WI38 (cell line): ENCODE measurements at regions not wholly inside any gene's neighbourhood (a gene's known extent, or its start where the extent isn't known, plus 50 kb on each side); places are given as distances from the start of the nearest gene placed in this dataset.

Experiments used
- H3K4me3 ChIP-seq: 2 replicates; pipeline ENCODE4 v1.5.1; 2011; ENCODE audit warnings: low read depth, mild to moderate bottlenecking, control low read depth, low read length
- CTCF ChIP-seq: IDR thresholded peaks from 2 replicates; pipeline ENCODE4 v1.5.1; 2012; ENCODE audit warnings: low read depth, mild to moderate bottlenecking, control low read depth, low read length

- TF ChIP-seq CTCF: no peak
- H3K4me3 ChIP-seq: no peak overlapping the region
Measured at GRCh38 chr11:70926543-70927201, 325.7 kb downstream of the SHANK2 start.

DNA sequence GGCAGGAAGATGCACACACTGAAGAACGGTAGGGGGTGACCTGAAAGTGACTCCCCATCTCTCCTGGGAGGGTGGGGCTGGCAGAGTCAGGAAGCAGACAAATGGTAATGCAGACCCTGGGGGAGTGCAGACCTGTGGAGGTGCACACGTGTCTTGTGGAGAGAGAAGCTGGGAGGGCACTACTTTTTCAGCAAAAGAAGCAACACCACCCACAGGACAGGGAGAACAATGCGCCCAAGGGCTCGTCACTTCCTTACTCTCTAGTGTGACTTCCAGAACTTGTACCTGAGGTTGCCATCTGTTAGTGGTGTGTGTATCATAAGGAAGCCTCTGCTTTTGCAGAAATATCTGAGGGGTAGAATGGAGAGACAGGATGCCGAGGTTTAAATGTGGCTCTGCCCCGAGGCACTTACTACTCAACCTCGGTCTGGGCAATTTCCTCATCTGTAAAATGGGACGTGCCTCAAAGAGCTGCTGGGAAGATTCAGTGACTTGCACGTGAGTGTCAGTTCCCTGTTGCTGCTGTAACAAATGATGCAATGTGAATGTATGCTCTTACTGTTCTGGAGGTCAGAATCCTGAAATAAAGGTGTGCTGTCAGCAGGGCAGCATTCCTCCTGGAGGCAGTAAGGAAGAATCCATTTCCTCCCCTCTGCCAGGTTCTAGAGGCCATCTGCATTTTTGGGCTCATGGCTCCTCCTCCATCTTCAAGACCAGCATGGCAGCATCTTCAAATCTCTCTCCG is 323.4 kb downstream of the SHANK2 start:
- no peak for TF ChIP-seq CTCF
- H3K4me3 ChIP-seq: no peak overlapping the region

GRCh38 chr11:70930215-70930614 is 322.2 kb downstream of the SHANK2 start:
- H3K4me3 ChIP-seq: no peak overlapping the region
- no peak for TF ChIP-seq CTCF

DNA sequence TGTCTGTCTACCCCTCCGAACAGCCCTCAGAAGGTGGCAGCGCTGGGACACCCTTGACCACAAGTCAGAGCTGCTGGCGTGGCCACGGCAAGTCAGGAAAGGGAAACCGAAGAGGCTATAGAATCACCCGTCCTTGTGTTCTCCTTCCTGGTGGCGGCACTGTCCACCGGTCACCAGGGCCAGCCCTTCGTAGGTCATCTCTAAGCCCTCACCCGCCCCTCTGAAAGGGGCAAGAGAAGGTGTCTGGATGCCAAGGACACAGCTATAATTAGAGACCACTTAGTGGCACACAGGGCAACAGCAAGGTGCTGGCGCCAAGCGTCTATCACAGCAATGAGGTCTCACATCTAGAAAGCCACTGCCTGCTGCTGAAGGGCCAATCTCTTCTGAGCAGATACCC is 320.9 kb downstream of the SHANK2 start:
- no peak for TF ChIP-seq CTCF
- no peak overlapping the region for H3K4me3 ChIP-seq

DNA sequence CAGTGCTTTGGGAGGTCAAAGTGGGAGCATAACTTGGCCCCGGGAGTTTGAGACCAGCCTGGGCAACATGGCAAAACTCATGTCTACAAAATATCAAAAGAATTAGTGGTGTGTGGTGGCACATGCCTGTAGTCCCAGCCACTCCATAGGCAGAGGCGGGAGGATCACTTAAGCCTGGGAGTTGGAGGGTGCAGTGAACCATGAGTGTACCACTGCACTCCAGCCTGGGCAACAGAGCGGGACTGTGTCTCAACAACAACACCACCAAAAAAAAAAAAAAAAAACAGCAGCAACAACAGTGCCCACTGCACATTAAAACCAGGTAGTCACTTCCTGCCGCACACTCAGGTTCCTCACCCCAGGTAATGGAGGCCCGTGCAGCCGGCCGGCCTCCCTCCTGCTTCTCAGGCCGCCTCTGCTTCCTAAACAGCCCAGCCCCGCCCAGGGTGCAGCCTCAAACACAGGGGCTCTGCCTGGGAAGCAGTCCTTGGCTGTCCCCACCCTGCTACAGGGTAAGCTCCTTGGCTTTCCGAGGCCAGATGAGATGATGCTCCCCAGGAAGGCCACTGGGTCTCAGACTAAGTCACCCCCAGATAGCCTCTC is 318.3 kb downstream of the SHANK2 start:
- TF ChIP-seq CTCF: no peak
- no peak overlapping the region for H3K4me3 ChIP-seq

DNA sequence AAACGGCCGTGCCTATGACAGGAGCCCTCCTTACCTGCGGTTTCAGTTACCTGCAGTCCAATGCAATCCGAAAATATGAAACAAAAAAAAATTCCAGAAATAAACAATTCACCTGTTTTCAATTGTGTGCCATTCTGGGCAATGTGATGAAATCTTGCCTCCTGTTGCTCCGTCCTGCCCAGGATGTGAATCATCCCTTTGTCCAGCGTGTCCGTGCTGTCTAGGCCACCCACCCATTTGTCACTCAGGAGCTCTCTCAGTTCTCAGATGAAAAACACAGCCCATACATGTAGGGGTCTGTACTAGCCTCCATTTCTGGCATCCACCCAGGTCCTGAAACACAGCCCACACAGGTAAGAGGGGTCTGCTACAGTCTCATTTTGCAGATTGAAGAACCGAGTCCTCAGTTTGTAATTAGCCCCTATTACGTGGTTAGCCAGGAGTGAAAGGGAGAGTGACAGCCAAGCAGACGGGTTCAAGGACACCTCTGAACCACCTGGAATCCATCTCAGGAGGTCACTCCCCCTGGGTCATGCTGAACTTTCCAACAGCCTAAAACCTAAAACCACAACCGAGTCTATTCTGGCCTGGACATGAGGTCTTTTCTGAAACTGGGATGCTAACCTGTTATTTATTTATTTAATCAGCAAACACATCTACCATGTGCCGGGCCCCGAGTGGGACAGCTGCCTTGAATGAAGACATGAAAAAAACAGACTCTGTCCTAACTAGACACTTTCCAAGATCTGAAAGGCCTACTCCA is 317.2 kb downstream of the SHANK2 start:
- H3K4me3 ChIP-seq: no peak overlapping the region
- no peak for TF ChIP-seq CTCF
